OCI-LY7 (cell line): ENCODE measurements at regions not wholly inside any gene's neighbourhood (a gene's known extent, or its start where the extent isn't known, plus 50 kb on each side); places are given as distances from the start of the nearest gene placed in this dataset.

ENCODE experiments used
- BruUV-seq: library from RNA; stranded (reverse); fragments of 400-500 nt; replicated peaks from 2 replicates; lab custom pipeline; 2021; lab: Mats Ljungman, UMichigan
- CTCF ChIA-PET: fragments of 300-600 bp; sonication (Branson Sonifier 250); formaldehyde crosslinking; loops from one replicate; lab custom pipeline; 2022; ENCODE audit warnings: antibody characterized with exemption; ENCODE audit not compliant: unreplicated experiment; lab: Charles Lee
- POLR2A ChIA-PET: fragments of 300-600 bp; sonication (Branson Sonifier 250); formaldehyde crosslinking; loops from one replicate; lab custom pipeline; 2022; ENCODE audit warnings: antibody characterized with exemption; lab: Charles Lee
- DNase-seq: peaks from one replicate; pipeline ENCODE4 v3.0.0-alpha.2; 2015; ENCODE audit warnings: low spot score
- H2AFZ ChIP-seq: fragments of 200-600 bp; sonication (generic), shearing (Covaris generic); 2 replicates; pipeline ENCODE4 v1.6.1; 2014; ENCODE audit warnings: mild to moderate bottlenecking, antibody characterized with exemption, low read length, moderate library complexity
- H3K27ac ChIP-seq: fragments of 200-600 bp; sonication (generic); 2 replicates; pipeline ENCODE4 v1.5.1; 2014; ENCODE audit warnings: mixed run types, low read depth, mild to moderate bottlenecking, moderate library complexity, low read length, inconsistent platforms; ENCODE audit not compliant: poor library complexity, severe bottlenecking
- H3K36me3 ChIP-seq: fragments of 200-600 bp; sonication (generic); 2 replicates; pipeline ENCODE4 v1.6.1; 2014; ENCODE audit warnings: mild to moderate bottlenecking, antibody characterized with exemption, low read length, moderate library complexity, mixed read lengths; ENCODE audit not compliant: insufficient read depth
- H3K4me1 ChIP-seq: fragments of 200-600 bp; sonication (generic); 2 replicates; pipeline ENCODE4 v1.5.1; 2014; ENCODE audit warnings: mild to moderate bottlenecking, low read length; ENCODE audit not compliant: insufficient read depth, poor library complexity, severe bottlenecking
- H3K4me2 ChIP-seq: fragments of 200-600 bp; sonication (generic); 2 replicates; pipeline ENCODE4 v1.6.1; 2014; ENCODE audit warnings: mild to moderate bottlenecking, low read length
- H3K4me3 ChIP-seq: fragments of 200-600 bp; sonication (generic); 2 replicates; pipeline ENCODE4 v1.5.1; 2014; ENCODE audit warnings: mild to moderate bottlenecking, low read depth, low read length; ENCODE audit not compliant: poor library complexity, severe bottlenecking
- H3K79me2 ChIP-seq: fragments of 200-600 bp; sonication (generic); 2 replicates; pipeline ENCODE4 v1.6.1; 2016; ENCODE audit warnings: low read depth, mild to moderate bottlenecking, low read length, moderate library complexity, mixed read lengths; ENCODE audit not compliant: insufficient read depth
- H3K9me2 ChIP-seq: fragments of 200-600 bp; sonication (generic); 2 replicates; pipeline ENCODE4 v1.6.1; 2016; ENCODE audit warnings: mild to moderate bottlenecking, low read length, mixed read lengths; ENCODE audit not compliant: insufficient read depth
- H3K9me3 ChIP-seq: fragments of 200-600 bp; sonication (generic); 2 replicates; pipeline ENCODE4 v1.6.1; 2014; ENCODE audit warnings: mild to moderate bottlenecking, mixed run types, low read length, mixed read lengths
- H4K20me1 ChIP-seq: fragments of 200-600 bp; sonication (generic); 2 replicates; pipeline ENCODE4 v1.6.1; 2014; ENCODE audit warnings: mild to moderate bottlenecking, antibody characterized with exemption, low read length, moderate library complexity, mixed read lengths; ENCODE audit not compliant: insufficient read depth
- CTCF ChIP-seq: fragments of 200-600 bp; sonication (generic); conservative IDR thresholded peaks from 2 replicates; pipeline ENCODE4 v1.5.1; 2014; ENCODE audit warnings: mild to moderate bottlenecking, antibody characterized with exemption, low read length, moderate library complexity, mixed read lengths
- EZH2phosphoT487 ChIP-seq: fragments of 200-600 bp; sonication (generic); IDR thresholded peaks from 2 replicates; pipeline ENCODE4 v1.6.1; 2018; ENCODE audit warnings: low read depth, borderline replicate concordance, mild to moderate bottlenecking, mixed run types, antibody characterized with exemption, low read length, moderate library complexity, mixed read lengths
- intact Hi-C: fragments of 100-400 bp; cut with micrococcal nuclease; formaldehyde crosslinking; loops from one replicate; pipeline ENCODE4 v1.10.0; 2022; ENCODE audit not compliant: unreplicated experiment

- Histone ChIP-seq H4K20me1 (no peaks in the 10 kb centered on the region), H3K79me2 (no peaks in the 10 kb centered on the region), H3K36me3 (no peaks in the 10 kb centered on the region), H3K4me1 (no peaks in the 10 kb centered on the region), H3K9me2 (no peaks in the 10 kb centered on the region), H3K27ac (no peak overlapping the region), H2AFZ (no peak overlapping the region), H3K4me3 (no peak overlapping the region), H3K4me2 (no peak overlapping the region), H3K9me3 (no peaks in the 10 kb centered on the region)
- ChIA-PET POLR2A (no interaction called here), CTCF (no interaction called here)
- no TSS peak for BruUV-seq
- no peak for DNase-seq
- TF ChIP-seq CTCF (no peak), EZH2phosphoT487 (no peak)
- intact Hi-C loops = no loop called here
These were observed 112.6 kb downstream of the KCTD12 start for GRCh38 chr13:76773448-76774094.

- Histone ChIP-seq H3K9me3 (no peaks in the 10 kb centered on the region), H3K4me3 (no peak overlapping the region), H3K4me2 (no peak overlapping the region), H3K36me3 (no peaks in the 10 kb centered on the region), H2AFZ (no peak overlapping the region), H3K79me2 (no peaks in the 10 kb centered on the region), H4K20me1 (no peaks in the 10 kb centered on the region), H3K27ac (no peak overlapping the region), H3K9me2 (no peaks in the 10 kb centered on the region), H3K4me1 (no peaks in the 10 kb centered on the region)
- POLR2A ChIA-PET = interaction anchor here (1.0 kb wide), 1 partner anchor 34 kb away, joined by 3 read pairs; no protein-coding TSS in a partner anchor
- CTCF ChIA-PET = no interaction called here
- DNase-seq = no peak
- intact Hi-C loops = no loop called here
- TF ChIP-seq EZH2phosphoT487 (no peak), CTCF (no peak)
- BruUV-seq = no TSS peak
These were observed 114.0 kb downstream of the KCTD12 start for GRCh38 chr13:76772241-76772640.

DNA sequence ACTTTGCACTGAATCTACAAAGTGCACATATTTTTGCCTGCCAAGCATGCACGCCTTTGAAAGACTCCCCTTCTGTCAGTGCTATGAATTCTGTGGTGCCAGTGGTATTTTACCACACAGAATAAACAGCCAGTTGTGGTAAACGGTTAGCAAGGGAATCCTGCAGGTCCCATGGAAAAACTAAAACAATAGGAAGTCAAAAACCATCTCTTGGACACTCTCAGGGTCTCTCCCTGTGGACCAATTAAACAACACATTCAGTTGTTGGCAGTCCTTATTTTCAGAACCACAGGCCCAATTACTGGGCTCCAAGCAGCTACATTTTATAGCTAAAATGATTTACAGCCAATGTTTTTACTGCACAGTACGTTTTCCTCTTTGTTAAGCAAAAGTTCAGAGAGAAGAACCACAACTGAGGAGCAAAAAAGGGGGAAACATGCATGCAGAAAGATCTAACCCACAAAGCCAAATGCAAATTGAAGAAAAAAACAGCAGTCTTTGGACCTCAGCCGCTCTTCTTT lies 116.9 kb downstream of the KCTD12 start:
- intact Hi-C loops = no loop called here
- H3K4me2 ChIP-seq = no peak overlapping the region
- TF ChIP-seq CTCF (no peak), EZH2phosphoT487 (no peak)
- H3K4me3 ChIP-seq = no peak overlapping the region
- H2AFZ ChIP-seq = no peak overlapping the region
- H3K9me2 ChIP-seq = no peaks in the 10 kb centered on the region
- BruUV-seq = no TSS peak
- H3K9me3 ChIP-seq = no peaks in the 10 kb centered on the region
- DNase-seq = no peak
- H3K36me3 ChIP-seq = no peaks in the 10 kb centered on the region
- H3K79me2 ChIP-seq = no peaks in the 10 kb centered on the region
- CTCF ChIA-PET = no interaction called here
- no peak overlapping the region for H3K27ac ChIP-seq
- no peaks in the 10 kb centered on the region for H3K4me1 ChIP-seq
- H4K20me1 ChIP-seq = no peaks in the 10 kb centered on the region
- POLR2A ChIA-PET = no interaction called here
